Thyroid gland (tissue), 4 donors: ENCODE measurements at regions not wholly inside any gene's neighbourhood (a gene's known extent, or its start where the extent isn't known, plus 50 kb on each side); places are given as distances from the start of the nearest gene placed in this dataset.

Experiments used
- CTCF ChIP-seq, 6 experiments: fragments of 200-600 bp in 3 of 6; fragments of 450-650 bp in 3 of 6; sonication (generic) in 3 of 6; IDR thresholded peaks; one replicate each; pipeline ENCODE4 v1.5.1; 2016 to 2019; ENCODE audit warnings: antibody characterized with exemption in 6 of 6, mild to moderate bottlenecking in 2 of 6, inconsistent platforms in 1 of 6, moderate library complexity in 1 of 6
- POLR2A ChIP-seq, 2 donors: fragments of 450-650 bp; IDR thresholded peaks; one replicate each; pipeline ENCODE4 v1.6.1; 2017; ENCODE audit warnings: antibody characterized with exemption in 2 of 2, mild to moderate bottlenecking in 2 of 2, moderate library complexity in 1 of 2

- TF ChIP-seq CTCF (IDR thresholded peaks at IDR 0.05) (no peak), POLR2A (IDR thresholded peaks at IDR 0.05) (no peak)
Measured at GRCh38 chr20:19161336-19161735, 51.1 kb upstream of the SLC24A3 start.
